GM23338 (cell line): ENCODE measurements at regions not wholly inside any gene's neighbourhood (a gene's known extent, or its start where the extent isn't known, plus 50 kb on each side); places are given as distances from the start of the nearest gene placed in this dataset.

ENCODE experiments used
- CTCF ChIP-seq, 2 experiments: fragments of 200-600 bp in 1 of 2; sonication (generic) in 1 of 2; conservative IDR thresholded peaks; 2 replicates each; pipeline versions ENCODE4 v1.5.1 to v1.6.1; 2016 to 2017; ENCODE audit warnings: antibody characterized with exemption in 2 of 2, low read depth in 2 of 2, mild to moderate bottlenecking in 2 of 2, moderate library complexity in 1 of 2
- EZH2 ChIP-seq: fragments of 200-600 bp; sonication (generic); IDR thresholded peaks from one replicate; pipeline ENCODE4 v1.8.0; 2017; ENCODE audit warnings: antibody characterized with exemption, mild to moderate bottlenecking, low read depth; ENCODE audit not compliant: unreplicated experiment
- JUNB ChIP-seq: IDR thresholded peaks from one replicate; pipeline ENCODE4 v1.6.1; 2016; ENCODE audit warnings: antibody characterized with exemption; ENCODE audit not compliant: unreplicated experiment
- POLR2AphosphoS5 ChIP-seq: IDR thresholded peaks from 2 replicates; pipeline ENCODE4 v1.6.1; 2016; ENCODE audit warnings: antibody characterized with exemption, low read depth
- REST ChIP-seq: IDR thresholded peaks from one replicate; pipeline ENCODE4 v1.6.1; 2018; ENCODE audit warnings: antibody characterized with exemption; ENCODE audit not compliant: unreplicated experiment

- TF ChIP-seq CTCF (conservative IDR thresholded peaks at IDR 0.05; ENCODE audit: low read depth in 2 of 2) (no peak), EZH2 (no peak), POLR2AphosphoS5 (no peak), REST (no peak), JUNB (no peak)
Measured at GRCh38 chr6:165117121-165117520, 192.3 kb downstream of the C6orf118 start.
